Ishikawa (cell line): ENCODE measurements at regions not wholly inside any gene's neighbourhood (a gene's known extent, or its start where the extent isn't known, plus 50 kb on each side); places are given as distances from the start of the nearest gene placed in this dataset.

ENCODE experiments used
- CEBPB ChIP-seq: IDR thresholded peaks from 2 replicates; pipeline ENCODE4 v1.6.1; 2012
- CREB1 ChIP-seq: IDR thresholded peaks from 2 replicates; pipeline ENCODE4 v1.6.1; 2012; ENCODE audit warnings: low read depth
- EGR1 ChIP-seq: IDR thresholded peaks from 2 replicates; pipeline ENCODE4 v1.6.1; 2012
- EP300 ChIP-seq: IDR thresholded peaks from 2 replicates; pipeline ENCODE4 v1.6.1; 2012; ENCODE audit warnings: borderline replicate concordance
- FOXM1 ChIP-seq: IDR thresholded peaks from 2 replicates; pipeline ENCODE4 v1.6.1; 2012; ENCODE audit warnings: low read depth, borderline replicate concordance
- MAX ChIP-seq: IDR thresholded peaks from 2 replicates; pipeline ENCODE4 v1.6.1; 2012
- RAD21 ChIP-seq: IDR thresholded peaks from 2 replicates; pipeline ENCODE4 v1.6.1; 2012; ENCODE audit warnings: low read depth
- REST ChIP-seq: IDR thresholded peaks from 2 replicates; pipeline ENCODE4 v1.6.1; 2012; ENCODE audit warnings: low read depth, mild to moderate bottlenecking
- TAF1 ChIP-seq: IDR thresholded peaks from 2 replicates; pipeline ENCODE4 v1.6.1; 2012; ENCODE audit warnings: low read depth, mild to moderate bottlenecking
- TCF12 ChIP-seq: IDR thresholded peaks from 2 replicates; pipeline ENCODE4 v1.6.1; 2012; ENCODE audit warnings: low read depth
- TEAD4 ChIP-seq: IDR thresholded peaks from 2 replicates; pipeline ENCODE4 v1.6.1; 2012
- USF1 ChIP-seq: IDR thresholded peaks from 2 replicates; pipeline ENCODE4 v1.6.1; 2012
- YY1 ChIP-seq: IDR thresholded peaks from 2 replicates; pipeline ENCODE4 v1.6.1; 2012; ENCODE audit warnings: low read depth
- ZBTB7A ChIP-seq: IDR thresholded peaks from 2 replicates; pipeline ENCODE4 v1.6.1; 2012; ENCODE audit warnings: low read depth

- no peak for TF ChIP-seq REST
- TF ChIP-seq MAX, result no peak
- TF ChIP-seq CREB1, result no peak
- TF ChIP-seq YY1, result no peak
- no peak for TF ChIP-seq TAF1
- no peak for TF ChIP-seq TCF12
- TF ChIP-seq RAD21, result no peak
- no peak for TF ChIP-seq USF1
- no peak for TF ChIP-seq EP300
- TF ChIP-seq CEBPB, result no peak
- no peak for TF ChIP-seq FOXM1
- no peak for TF ChIP-seq EGR1
- TF ChIP-seq TEAD4, result no peak
- no peak for TF ChIP-seq ZBTB7A
These were observed 133.9 kb upstream of the ZXDA start for GRCh38 chrX:58044130-58044529.
